ENCODE measurements at regions not wholly inside any gene's neighbourhood (a gene's known extent, or its start where the extent isn't known, plus 50 kb on each side); places are given as distances from the start of the nearest gene placed in this dataset.
"Not testable (repeated sequence)": the region's sequence is repeated elsewhere in the genome, so short reads cannot be mapped to it uniquely, and the experiment has no call there.

DNA sequence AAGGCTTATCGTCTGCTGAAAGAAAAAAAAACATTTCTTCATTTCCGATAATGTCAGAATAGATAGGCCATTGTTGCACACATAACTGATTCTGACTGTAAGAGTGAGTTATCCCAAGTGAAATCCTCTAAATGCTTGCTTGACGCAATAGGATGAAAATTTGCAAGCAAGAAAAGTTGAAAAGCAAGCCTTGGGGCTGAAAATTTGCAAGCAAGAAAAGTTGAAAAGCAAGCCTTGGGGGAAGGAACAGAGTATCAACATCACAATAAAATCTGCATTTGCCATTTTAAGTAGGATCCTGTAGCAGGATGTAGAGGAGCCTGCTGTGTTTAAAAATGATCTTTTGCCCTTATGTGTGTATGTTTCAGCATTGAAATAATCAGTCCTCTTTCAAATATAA is 424.4 kb downstream of the KCNJ18 start:
- H3K27me3 Mint-ChIP-seq; H3K9me3 Mint-ChIP-seq; DNase-seq (ENCODE audit: low spot score); H3K27ac Mint-ChIP-seq; H3K4me3 Mint-ChIP-seq; ATAC-seq; H3K36me3 Mint-ChIP-seq; H3K4me1 Mint-ChIP-seq (ENCODE audit: low read depth in 2 of 2): not testable (repeated sequence)

DNA sequence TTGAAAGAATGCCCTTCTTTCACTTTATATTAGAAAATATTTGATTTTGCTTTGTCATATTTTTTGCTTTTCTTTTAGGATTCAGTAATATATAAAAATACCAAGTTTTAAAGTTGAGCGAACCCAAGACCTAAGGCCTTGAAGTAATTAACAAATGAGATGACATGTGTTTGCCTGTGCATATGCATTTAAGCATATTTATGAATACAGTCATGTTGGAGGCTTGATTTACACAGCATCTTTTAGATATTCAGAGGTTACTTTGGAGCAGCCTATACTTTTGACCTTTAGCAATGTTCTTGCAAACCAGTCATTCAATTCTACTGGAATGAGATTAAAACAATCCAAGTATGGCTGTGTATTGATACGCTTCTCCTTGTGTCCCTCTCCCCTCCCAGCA is 425.1 kb downstream of the KCNJ18 start:
- not testable (repeated sequence) for H3K4me3 Mint-ChIP-seq; DNase-seq (ENCODE audit: low spot score); ATAC-seq; H3K4me1 Mint-ChIP-seq (ENCODE audit: low read depth in 2 of 2); H3K27me3 Mint-ChIP-seq; H3K27ac Mint-ChIP-seq; H3K9me3 Mint-ChIP-seq; H3K36me3 Mint-ChIP-seq

DNA sequence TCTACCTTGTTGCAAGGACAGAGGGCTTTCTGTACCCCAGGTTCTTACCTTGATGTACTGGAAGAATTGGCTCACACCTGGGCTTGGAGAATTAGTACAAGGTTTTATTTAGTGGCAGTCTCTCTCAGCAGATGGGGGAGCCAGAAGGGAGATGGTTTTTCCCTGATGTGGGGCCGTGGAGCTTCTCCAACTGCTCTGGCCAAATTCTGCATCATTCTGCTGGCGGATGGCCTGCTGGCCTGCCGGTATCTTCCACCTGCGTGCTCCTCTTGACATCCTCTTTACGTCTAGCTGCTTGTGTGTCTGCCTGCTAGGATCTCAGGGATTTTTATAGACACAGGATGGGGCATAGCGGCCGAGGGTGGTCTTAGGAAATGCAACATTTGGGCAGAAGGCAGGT is 426.7 kb downstream of the KCNJ18 start:
- not testable (repeated sequence) for H3K36me3 Mint-ChIP-seq; H3K27ac Mint-ChIP-seq; H3K27me3 Mint-ChIP-seq; H3K4me1 Mint-ChIP-seq (ENCODE audit: low read depth in 2 of 2); ATAC-seq; DNase-seq (ENCODE audit: low spot score); H3K9me3 Mint-ChIP-seq; H3K4me3 Mint-ChIP-seq

DNA sequence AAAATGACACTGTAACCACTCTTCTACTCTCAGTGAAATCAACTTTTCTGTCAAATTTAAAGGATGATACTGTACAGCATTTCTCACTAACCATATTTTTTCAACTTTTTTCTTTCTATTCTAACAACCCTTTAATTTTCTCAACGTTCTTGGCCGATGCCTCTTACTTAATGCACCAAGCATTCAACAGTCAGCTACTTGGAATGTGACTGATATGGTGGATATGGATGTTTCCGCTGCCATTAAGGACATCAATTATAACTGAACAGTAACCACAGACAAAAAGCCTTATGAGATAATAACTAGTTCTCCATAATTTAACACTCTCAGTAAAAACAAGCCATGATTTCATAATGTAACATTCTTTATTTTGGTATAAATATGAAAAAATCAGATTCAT is 427.4 kb downstream of the KCNJ18 start:
- not testable (repeated sequence) for H3K36me3 Mint-ChIP-seq; ATAC-seq; H3K9me3 Mint-ChIP-seq; H3K4me3 Mint-ChIP-seq; H3K27ac Mint-ChIP-seq; H3K27me3 Mint-ChIP-seq; H3K4me1 Mint-ChIP-seq (ENCODE audit: low read depth in 2 of 2); DNase-seq (ENCODE audit: low spot score)

DNA sequence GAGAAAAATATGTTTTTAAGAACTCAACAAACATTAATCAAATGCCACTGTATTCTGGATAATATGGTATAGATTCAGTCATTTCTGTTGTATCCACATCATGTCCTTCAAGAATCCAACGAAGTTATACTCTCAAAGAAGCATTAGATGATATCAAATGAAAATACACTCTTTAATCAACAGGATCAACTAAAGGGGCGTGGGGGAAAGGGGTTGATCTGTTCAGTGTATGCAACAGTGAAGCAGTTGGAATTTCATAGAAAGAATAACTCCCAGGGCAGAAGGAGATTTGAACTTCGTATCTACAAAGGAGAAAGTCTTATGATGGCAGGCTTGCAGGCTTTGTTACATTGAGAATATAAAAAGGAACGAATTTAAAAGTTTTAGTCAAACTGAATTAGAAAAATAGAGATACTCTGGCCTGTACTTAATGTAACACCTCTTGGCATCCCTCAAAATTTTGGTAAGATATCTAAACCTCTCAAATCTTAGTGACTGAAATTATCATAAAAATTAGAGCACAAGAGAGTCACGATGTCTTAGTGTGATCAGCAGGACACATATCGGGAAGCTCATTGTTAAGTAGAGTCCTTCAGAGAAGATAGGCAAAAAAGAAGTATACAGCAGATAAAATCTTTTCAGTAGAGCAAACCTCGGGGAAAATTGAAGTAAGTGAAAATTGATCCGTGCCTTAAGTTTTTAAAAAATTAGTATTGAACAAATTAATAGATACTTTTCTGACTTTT is 431.4 kb downstream of the KCNJ18 start:
- Mint-ChIP-seq H3K4me3 (no peak overlapping the region), H3K9me3 (no peaks in the 10 kb centered on the region), H3K36me3 (peaks cover 5% of the 10 kb centered on the region), H3K4me1 (ENCODE audit: low read depth in 2 of 2) (no peaks in the 10 kb centered on the region), H3K27me3 (no peaks in the 10 kb centered on the region), H3K27ac (no peak overlapping the region)
- ATAC-seq (no peak), DNase-seq (ENCODE audit: low spot score) (no peak)

DNA sequence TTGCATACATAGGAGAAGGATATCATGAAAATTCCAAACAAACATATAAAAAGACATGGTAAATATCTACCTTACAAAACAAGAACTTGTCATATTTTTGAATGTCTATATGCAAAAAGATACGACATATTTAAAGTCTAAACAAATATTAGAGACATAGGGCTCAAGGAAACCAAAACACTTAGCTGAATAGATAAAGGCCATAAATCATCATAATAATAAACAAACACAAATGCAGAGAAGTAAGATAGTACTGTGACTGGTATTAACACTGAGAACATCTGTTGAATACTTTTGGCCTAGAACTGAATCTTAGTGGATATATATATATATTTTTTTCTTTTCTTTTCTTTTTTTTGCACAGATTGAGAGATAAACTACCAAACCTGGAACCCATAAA is 435.8 kb downstream of the KCNJ18 start:
- DNase-seq (ENCODE audit: low spot score) (no peak), ATAC-seq (no peak)
- peaks cover 10% of the 10 kb centered on the region for H3K36me3 Mint-ChIP-seq
- H3K4me3 Mint-ChIP-seq = no peak overlapping the region
- no peaks in the 10 kb centered on the region for H3K4me1 Mint-ChIP-seq (ENCODE audit: low read depth in 2 of 2)
- peaks cover 14% of the 10 kb centered on the region for H3K9me3 Mint-ChIP-seq
- no peak overlapping the region for H3K27ac Mint-ChIP-seq
- H3K27me3 Mint-ChIP-seq = no peaks in the 10 kb centered on the region

DNA sequence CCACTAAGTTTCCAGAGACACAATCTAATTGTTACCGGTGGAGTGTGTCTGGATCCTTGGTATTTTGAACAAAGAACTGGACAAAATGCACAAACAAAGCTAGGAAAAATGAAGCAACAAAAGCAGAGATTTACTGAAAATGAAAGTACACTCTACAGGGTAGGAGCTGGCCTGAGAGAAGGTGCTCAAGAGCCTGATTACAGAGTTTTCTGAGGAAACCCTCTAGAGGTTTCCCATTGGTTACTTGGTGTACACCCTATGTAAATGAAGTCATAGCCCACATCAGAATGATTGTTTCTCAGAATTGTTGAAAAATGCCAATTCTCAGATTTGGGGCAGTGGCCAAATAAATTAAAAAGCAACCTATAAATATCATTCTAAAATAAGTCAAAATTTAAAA is 436.4 kb downstream of the KCNJ18 start:
- DNase-seq (ENCODE audit: low spot score) (no peak), ATAC-seq (no peak)
- Mint-ChIP-seq H3K4me3 (no peak overlapping the region), H3K4me1 (ENCODE audit: low read depth in 2 of 2) (no peaks in the 10 kb centered on the region), H3K36me3 (peaks cover 10% of the 10 kb centered on the region), H3K27ac (no peak overlapping the region), H3K27me3 (no peaks in the 10 kb centered on the region), H3K9me3 (peaks cover 14% of the 10 kb centered on the region)

DNA sequence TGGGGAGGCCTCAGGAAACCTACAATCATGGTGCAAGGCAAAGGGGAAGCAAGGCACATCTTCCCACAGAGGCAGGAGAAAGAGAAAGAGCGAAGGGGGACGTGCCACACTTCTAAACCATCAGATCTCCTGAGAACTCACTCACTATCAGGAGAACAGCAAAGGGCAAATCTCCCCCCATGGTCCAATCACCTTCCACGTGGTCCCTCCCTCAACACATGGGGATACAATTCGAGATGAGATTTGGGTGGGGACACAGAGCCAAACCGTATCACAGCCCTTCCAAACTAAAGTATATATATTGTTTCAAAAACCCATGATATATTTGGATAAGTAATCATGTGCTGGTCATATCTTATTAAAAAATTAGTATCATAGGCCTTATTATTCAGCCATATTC is 437.6 kb downstream of the KCNJ18 start:
- peaks cover 14% of the 10 kb centered on the region for H3K9me3 Mint-ChIP-seq
- ATAC-seq = not testable (repeated sequence)

DNA sequence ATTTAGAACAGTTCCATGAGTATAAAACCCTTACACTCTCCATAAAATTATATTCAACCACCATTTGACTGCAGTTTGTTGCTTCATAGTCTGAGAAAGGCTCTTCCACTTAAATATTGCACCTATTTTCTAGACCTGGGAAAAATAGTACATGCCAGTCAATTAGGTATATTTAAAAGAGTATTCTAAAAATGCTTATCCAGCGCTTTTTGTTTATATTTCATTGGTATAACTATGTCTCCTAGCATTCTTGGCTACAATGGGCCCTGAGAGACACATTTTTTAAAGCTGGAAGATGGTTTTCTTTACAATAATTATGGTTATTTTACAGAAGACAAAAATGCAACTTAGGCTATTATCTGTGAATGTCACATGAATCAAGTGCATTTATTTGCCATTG is 439.4 kb downstream of the KCNJ18 start:
- ATAC-seq = no peak
- Mint-ChIP-seq H3K4me1 (ENCODE audit: low read depth in 2 of 2) (no peaks in the 10 kb centered on the region), H3K27ac (no peak overlapping the region), H3K27me3 (no peaks in the 10 kb centered on the region), H3K36me3 (peaks cover 10% of the 10 kb centered on the region), H3K9me3 (peaks cover 24% of the 10 kb centered on the region), H3K4me3 (no peak overlapping the region)
- no peak for DNase-seq (ENCODE audit: low spot score)

More for the DNA sequence above, 437.6 kb downstream of the KCNJ18 start:
- not testable (repeated sequence) for DNase-seq (ENCODE audit: low spot score); H3K4me3 Mint-ChIP-seq; H3K27ac Mint-ChIP-seq; H3K4me1 Mint-ChIP-seq (ENCODE audit: low read depth in 2 of 2); H3K27me3 Mint-ChIP-seq
- H3K36me3 Mint-ChIP-seq = peaks cover 10% of the 10 kb centered on the region

DNA sequence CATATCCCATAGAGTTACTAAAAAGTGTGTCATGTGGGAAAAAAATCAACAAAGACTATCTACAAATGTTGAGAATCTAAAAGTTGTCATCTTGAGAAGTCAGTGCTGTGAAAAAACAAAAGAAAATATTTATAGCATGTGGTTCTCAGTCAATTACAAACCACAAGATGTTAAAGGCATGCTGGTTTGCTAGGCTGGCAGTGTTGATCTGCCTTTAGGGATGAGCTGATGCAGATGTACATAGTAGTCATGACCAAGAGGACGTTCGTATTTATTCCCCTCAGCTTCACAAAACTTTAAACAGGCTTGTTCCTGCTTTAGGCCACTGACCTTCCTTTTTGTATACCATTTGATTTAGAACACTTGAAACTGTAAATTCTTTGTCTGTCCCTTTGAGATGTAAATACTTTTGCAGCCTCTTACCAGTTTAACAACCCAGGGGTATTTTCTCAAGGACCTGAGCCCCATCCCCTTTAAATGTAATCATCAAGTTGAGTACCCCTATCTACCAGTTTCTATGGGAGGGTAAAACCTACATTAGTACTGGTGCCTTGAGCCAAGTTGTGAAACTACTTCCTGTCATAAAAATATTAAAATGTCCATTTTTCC is 446.6 kb downstream of the KCNJ18 start:
- H3K4me1 Mint-ChIP-seq (ENCODE audit: low read depth in 2 of 2) = no peaks in the 10 kb centered on the region
- no peaks in the 10 kb centered on the region for H3K36me3 Mint-ChIP-seq
- no peak overlapping the region for H3K27ac Mint-ChIP-seq
- peaks cover 9% of the 10 kb centered on the region for H3K9me3 Mint-ChIP-seq
- ATAC-seq (peak in 1 of 2 donors; percentile 22), DNase-seq (ENCODE audit: low spot score) (no peak)
- H3K4me3 Mint-ChIP-seq = no peak overlapping the region
- no peaks in the 10 kb centered on the region for H3K27me3 Mint-ChIP-seq

DNA sequence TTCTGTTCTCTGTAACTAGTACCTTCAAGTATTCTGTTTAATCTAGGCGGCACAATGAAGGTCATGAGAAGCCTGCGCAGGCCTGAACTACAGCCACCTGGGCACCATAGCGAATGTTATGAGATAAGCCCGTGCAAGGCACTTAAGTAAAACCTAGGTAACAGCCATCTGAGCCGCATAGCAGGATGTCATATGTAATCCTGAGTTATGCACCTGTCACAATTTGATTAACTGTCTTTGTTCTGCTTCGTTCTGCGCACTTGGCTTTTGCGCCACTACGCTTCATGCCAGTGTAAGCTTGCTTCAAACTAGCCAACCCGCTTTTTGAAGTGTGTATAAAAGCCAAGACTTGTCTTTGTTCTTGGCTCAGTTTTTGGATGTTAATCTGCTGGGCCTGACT is 449.8 kb downstream of the KCNJ18 start:
- DNase-seq (ENCODE audit: low spot score) = no peak
- Mint-ChIP-seq H3K36me3 (peaks cover 4% of the 10 kb centered on the region), H3K9me3 (peaks cover 3% of the 10 kb centered on the region), H3K4me3 (no peak overlapping the region), H3K27ac (no peak overlapping the region), H3K27me3 (no peaks in the 10 kb centered on the region), H3K4me1 (ENCODE audit: low read depth in 2 of 2) (no peaks in the 10 kb centered on the region)
- ATAC-seq = no peak

DNA sequence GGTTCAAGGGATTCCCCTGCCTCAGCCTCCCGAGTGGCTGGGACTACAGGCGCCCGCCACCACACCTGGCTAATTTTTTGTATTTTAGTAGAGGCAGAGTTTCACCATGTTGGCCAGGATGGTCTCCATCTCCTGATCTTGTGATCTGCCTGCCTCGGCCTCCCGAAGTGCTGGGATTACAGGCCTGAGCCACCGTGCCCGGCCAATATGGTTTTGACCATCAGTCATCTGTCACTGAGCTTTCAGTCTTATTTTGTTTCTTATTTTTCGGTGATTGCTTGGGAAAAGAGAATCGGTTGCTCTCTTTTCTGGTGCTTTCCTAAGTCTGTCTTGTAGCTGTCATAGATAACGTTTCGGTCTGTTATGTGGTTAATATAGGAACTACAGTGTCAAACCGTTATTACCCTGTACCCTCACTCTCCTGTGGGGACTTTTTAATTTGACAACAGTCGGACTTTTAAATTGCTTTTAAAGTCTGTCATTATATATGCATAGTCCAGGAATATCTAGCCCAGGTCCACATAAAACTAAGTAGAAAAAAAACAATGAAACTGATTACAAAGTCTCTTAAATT is 453.4 kb downstream of the KCNJ18 start:
- no peak overlapping the region for H3K27ac Mint-ChIP-seq
- DNase-seq (ENCODE audit: low spot score) (no peak), ATAC-seq (no peak)
- H3K9me3 Mint-ChIP-seq = peaks cover 5% of the 10 kb centered on the region
- H3K4me3 Mint-ChIP-seq = no peak overlapping the region
- H3K36me3 Mint-ChIP-seq = peaks cover 6% of the 10 kb centered on the region
- no peaks in the 10 kb centered on the region for H3K4me1 Mint-ChIP-seq (ENCODE audit: low read depth in 2 of 2)
- no peaks in the 10 kb centered on the region for H3K27me3 Mint-ChIP-seq

DNA sequence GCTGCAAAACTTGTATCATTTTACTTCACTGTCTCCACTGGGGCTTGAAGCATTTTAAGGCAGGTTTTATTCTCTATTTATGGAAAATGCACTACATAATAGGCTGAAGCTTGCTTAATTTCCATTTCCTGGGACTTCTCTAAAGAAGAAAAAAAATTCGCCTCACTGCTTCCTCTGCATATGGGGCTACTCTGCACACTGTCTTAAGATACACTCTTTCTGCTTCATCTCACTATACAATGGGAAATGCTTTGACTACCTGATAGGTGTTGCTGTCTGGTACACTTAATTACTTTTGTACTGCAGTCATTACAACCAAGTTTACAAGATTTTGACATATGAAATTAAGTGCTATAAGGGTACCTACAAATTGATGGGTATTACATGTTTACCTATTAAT is 466.0 kb downstream of the KCNJ18 start:
- DNase-seq (ENCODE audit: low spot score) (no peak), ATAC-seq (peak in 1 of 2 donors; percentile 40)
- H3K36me3 Mint-ChIP-seq = no peaks in the 10 kb centered on the region
- H3K4me3 Mint-ChIP-seq = no peak overlapping the region
- H3K4me1 Mint-ChIP-seq (ENCODE audit: low read depth in 2 of 2) = no peaks in the 10 kb centered on the region
- H3K9me3 Mint-ChIP-seq = peaks cover 15% of the 10 kb centered on the region
- no peaks in the 10 kb centered on the region for H3K27me3 Mint-ChIP-seq
- no peak overlapping the region for H3K27ac Mint-ChIP-seq

DNA sequence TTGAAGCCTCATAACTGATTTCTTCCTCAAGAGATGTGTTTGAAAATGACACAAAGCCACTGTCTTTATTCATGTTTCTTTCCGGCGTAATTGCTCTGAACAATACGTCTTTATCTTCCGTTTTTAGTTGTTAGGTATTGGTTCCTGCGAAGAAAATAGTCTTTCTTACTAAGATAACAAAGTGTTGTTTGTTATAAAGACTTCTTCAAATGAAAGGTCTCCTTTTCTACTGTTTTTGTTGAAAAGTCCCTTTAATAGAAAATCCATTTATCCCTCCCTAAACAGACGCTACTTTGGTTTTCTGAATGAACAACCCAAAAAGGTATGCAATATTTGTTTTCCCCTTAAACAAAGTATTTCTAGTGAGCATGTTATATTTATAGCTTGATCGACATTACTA is 469.1 kb downstream of the KCNJ18 start:
- Mint-ChIP-seq H3K27ac (no peak overlapping the region), H3K4me3 (no peak overlapping the region), H3K4me1 (ENCODE audit: low read depth in 2 of 2) (no peaks in the 10 kb centered on the region), H3K27me3 (no peaks in the 10 kb centered on the region), H3K36me3 (peaks cover 5% of the 10 kb centered on the region), H3K9me3 (peaks cover 11% of the 10 kb centered on the region)
- no peak for ATAC-seq
- DNase-seq (ENCODE audit: low spot score) = no peak
